ENCODE measurements at regions not wholly inside any gene's neighbourhood (a gene's known extent, or its start where the extent isn't known, plus 50 kb on each side); places are given as distances from the start of the nearest gene placed in this dataset.

DNA sequence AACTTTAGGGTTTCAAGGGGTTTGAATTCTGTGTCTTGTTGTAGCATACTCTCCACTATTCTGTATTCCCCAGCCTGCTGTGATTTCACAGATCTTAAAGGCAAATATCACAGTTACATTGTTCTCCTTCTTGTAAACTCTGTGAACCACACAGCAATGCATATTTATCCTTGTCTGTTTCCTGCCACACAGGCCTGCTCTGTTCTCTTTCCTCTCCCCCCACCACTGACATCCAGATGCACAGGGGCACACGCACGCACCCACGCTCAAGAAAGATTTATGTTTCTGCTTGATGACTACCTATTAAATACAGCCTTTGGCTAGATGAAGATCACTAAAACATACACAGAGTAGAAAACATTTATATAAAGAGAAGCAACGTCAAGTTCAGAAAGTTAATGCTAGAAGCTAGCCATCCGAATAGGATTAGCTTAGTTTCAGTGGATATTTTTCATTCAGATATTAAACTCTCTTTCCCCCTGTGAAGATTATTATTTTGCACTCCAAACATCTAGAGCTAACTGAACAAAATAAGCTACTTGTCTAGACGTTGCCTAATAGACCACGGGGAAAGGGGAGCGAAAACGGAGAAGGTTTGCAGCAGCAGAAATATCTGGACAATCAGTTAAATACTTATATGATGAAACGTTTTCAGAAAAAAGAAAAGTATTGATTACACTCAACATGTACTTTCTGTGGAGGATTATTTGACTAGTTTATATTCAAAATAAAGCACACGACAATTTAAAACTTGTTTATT is 193.1 kb upstream of the SEMA3C start:
- H3K27me3 ChIP-seq (replicated peaks; ENCODE audit: control insufficient read depth, insufficient read depth, low read length), result no peaks in the 10 kb centered on the region
- Mint-ChIP-seq H3K36me3 (ENCODE audit: insufficient read depth, unreplicated experiment) (no peaks in the 10 kb centered on the region), H3K27ac (ENCODE audit: unreplicated experiment) (no peak overlapping the region), H3K27me3 (ENCODE audit: insufficient read depth, unreplicated experiment) (no peaks in the 10 kb centered on the region), H3K9me3 (ENCODE audit: unreplicated experiment) (peaks cover 2% of the 10 kb centered on the region), H3K4me3 (ENCODE audit: unreplicated experiment) (no peak overlapping the region), H3K4me1 (ENCODE audit: low read depth, unreplicated experiment) (peaks cover 10% of the 10 kb centered on the region)
- no peak for DNase-seq
- no peaks in the 10 kb centered on the region for H3K9me3 ChIP-seq
- ChIA-PET CTCF (no interaction called here), POLR2A (no interaction called here)
- no peaks in the 10 kb centered on the region for H3K4me1 ChIP-seq
- no peaks in the 10 kb centered on the region for H3K36me3 ChIP-seq (ENCODE audit: control insufficient read depth, insufficient read depth, low read length)
- no TSS peak for BruUV-seq (replicated peaks)
- TF ChIP-seq, protein P1, sequence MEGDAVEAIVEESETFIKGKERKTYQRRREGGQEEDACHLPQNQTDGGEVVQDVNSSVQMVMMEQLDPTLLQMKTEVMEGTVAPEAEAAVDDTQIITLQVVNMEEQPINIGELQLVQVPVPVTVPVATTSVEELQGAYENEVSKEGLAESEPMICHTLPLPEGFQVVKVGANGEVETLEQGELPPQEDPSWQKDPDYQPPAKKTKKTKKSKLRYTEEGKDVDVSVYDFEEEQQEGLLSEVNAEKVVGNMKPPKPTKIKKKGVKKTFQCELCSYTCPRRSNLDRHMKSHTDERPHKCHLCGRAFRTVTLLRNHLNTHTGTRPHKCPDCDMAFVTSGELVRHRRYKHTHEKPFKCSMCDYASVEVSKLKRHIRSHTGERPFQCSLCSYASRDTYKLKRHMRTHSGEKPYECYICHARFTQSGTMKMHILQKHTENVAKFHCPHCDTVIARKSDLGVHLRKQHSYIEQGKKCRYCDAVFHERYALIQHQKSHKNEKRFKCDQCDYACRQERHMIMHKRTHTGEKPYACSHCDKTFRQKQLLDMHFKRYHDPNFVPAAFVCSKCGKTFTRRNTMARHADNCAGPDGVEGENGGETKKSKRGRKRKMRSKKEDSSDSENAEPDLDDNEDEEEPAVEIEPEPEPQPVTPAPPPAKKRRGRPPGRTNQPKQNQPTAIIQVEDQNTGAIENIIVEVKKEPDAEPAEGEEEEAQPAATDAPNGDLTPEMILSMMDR (IDR thresholded peaks at IDR 0.05; ENCODE audit: insufficient read depth in 1 of 2, low read depth in 1 of 2, low read length in 1 of 2, severe bottlenecking in 1 of 2, unreplicated experiment in 1 of 2), result no peak
- intact Hi-C loops (cut with micrococcal nuclease; ENCODE audit: unreplicated experiment), result no loop called here
- no peak overlapping the region for H3K4me3 ChIP-seq (ENCODE audit: low read depth, low read length)

DNA sequence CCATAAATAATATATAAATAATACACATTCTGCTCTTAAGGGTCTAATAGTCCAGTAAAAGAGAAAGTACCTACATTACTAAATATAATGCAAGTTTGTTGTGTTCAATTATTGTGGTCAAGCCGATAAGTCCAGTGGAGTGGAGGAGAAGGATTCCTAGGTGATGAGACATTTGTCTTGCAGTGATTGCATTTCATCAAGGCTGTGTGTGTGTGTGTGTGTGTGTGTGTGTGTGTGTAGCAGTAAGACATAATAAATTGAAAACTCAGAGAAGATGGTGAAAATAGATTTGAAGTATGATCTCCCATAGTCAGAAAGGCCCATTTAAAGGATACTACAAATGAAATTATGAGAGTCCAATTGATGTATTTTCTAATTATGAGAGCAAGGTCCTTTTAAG is 192.5 kb upstream of the SEMA3C start:
- H3K4me1 ChIP-seq, result no peaks in the 10 kb centered on the region
- H3K36me3 Mint-ChIP-seq (ENCODE audit: insufficient read depth, unreplicated experiment), result no peaks in the 10 kb centered on the region
- ChIA-PET CTCF (no interaction called here), POLR2A (no interaction called here)
- no peak overlapping the region for H3K4me3 Mint-ChIP-seq (ENCODE audit: unreplicated experiment)
- H3K27ac Mint-ChIP-seq (ENCODE audit: unreplicated experiment), result no peak overlapping the region
- no peaks in the 10 kb centered on the region for H3K36me3 ChIP-seq (ENCODE audit: control insufficient read depth, insufficient read depth, low read length)
- H3K4me1 Mint-ChIP-seq (ENCODE audit: low read depth, unreplicated experiment), result peaks cover 10% of the 10 kb centered on the region
- BruUV-seq (replicated peaks), result no TSS peak
- no peak for DNase-seq
- H3K9me3 Mint-ChIP-seq (ENCODE audit: unreplicated experiment), result no peaks in the 10 kb centered on the region
- no peaks in the 10 kb centered on the region for H3K9me3 ChIP-seq
- intact Hi-C loops (cut with micrococcal nuclease; ENCODE audit: unreplicated experiment), result no loop called here
- H3K27me3 Mint-ChIP-seq (ENCODE audit: insufficient read depth, unreplicated experiment), result no peaks in the 10 kb centered on the region
- no peaks in the 10 kb centered on the region for H3K27me3 ChIP-seq (replicated peaks; ENCODE audit: control insufficient read depth, insufficient read depth, low read length)
- no peak overlapping the region for H3K4me3 ChIP-seq (ENCODE audit: low read depth, low read length)
- TF ChIP-seq, protein P1 (IDR thresholded peaks at IDR 0.05; ENCODE audit: insufficient read depth in 1 of 2, low read depth in 1 of 2, low read length in 1 of 2, severe bottlenecking in 1 of 2, unreplicated experiment in 1 of 2), result no peak

DNA sequence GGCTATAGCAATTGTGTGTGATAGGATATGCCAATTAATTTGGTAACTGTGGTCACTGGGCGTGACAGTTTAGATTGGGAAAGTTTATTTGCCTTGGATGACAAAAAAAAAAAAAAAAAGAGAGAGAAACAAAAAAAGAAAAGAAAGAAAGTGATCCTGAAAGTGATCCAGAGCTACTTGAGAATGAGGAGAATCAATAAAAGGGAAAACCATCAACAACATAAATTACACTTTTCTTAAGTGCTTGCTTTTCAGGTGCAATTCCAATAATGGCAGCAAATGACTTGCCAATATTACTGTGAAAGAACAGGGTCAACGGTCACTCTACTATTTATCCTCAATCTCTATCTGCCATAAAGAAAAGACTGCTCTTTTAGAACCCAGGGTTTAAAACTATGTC is 191.8 kb upstream of the SEMA3C start:
- Mint-ChIP-seq H3K36me3 (ENCODE audit: insufficient read depth, unreplicated experiment) (no peaks in the 10 kb centered on the region), H3K27me3 (ENCODE audit: insufficient read depth, unreplicated experiment) (no peaks in the 10 kb centered on the region), H3K27ac (ENCODE audit: unreplicated experiment) (no peak overlapping the region), H3K9me3 (ENCODE audit: unreplicated experiment) (no peaks in the 10 kb centered on the region), H3K4me1 (ENCODE audit: low read depth, unreplicated experiment) (peaks cover 10% of the 10 kb centered on the region), H3K4me3 (ENCODE audit: unreplicated experiment) (no peak overlapping the region)
- DNase-seq, result no peak
- BruUV-seq (replicated peaks), result no TSS peak
- ChIA-PET POLR2A (no interaction called here), CTCF (no interaction called here)
- no peaks in the 10 kb centered on the region for H3K27me3 ChIP-seq (replicated peaks; ENCODE audit: control insufficient read depth, insufficient read depth, low read length)
- TF ChIP-seq, protein P1 (IDR thresholded peaks at IDR 0.05; ENCODE audit: insufficient read depth in 1 of 2, low read depth in 1 of 2, low read length in 1 of 2, severe bottlenecking in 1 of 2, unreplicated experiment in 1 of 2), result no peak
- H3K4me1 ChIP-seq, result no peaks in the 10 kb centered on the region
- no peaks in the 10 kb centered on the region for H3K36me3 ChIP-seq (ENCODE audit: control insufficient read depth, insufficient read depth, low read length)
- no peak overlapping the region for H3K4me3 ChIP-seq (ENCODE audit: low read depth, low read length)
- intact Hi-C loops (cut with micrococcal nuclease; ENCODE audit: unreplicated experiment), result no loop called here
- no peaks in the 10 kb centered on the region for H3K9me3 ChIP-seq
